Coronary artery (tissue), 2 donors: ENCODE measurements at regions not wholly inside any gene's neighbourhood (a gene's known extent, or its start where the extent isn't known, plus 50 kb on each side); places are given as distances from the start of the nearest gene placed in this dataset.
"Not testable (repeated sequence)": the region's sequence is repeated elsewhere in the genome, so short reads cannot be mapped to it uniquely, and the experiment has no call there.

Experiments used
- DNase-seq: peaks from one replicate; pipeline ENCODE4 v3.0.0-alpha.2; 2017; ENCODE audit warnings: low spot score
- H3K27ac ChIP-seq, 2 donors: fragments of 200-600 bp; sonication (generic); one replicate each; pipeline ENCODE4 v1.5.1; 2016 to 2019
- H3K4me3 ChIP-seq: fragments of 200-600 bp; sonication (generic); 2 replicates; pipeline ENCODE4 v1.5.1; 2016; ENCODE audit warnings: mild to moderate bottlenecking, moderate library complexity
- TF ChIP-seq, protein P1 (sequence below): fragments of 200-600 bp; sonication (generic); IDR thresholded peaks from one replicate; pipeline ENCODE4 v1.5.1; 2019; ENCODE audit warnings: antibody characterized with exemption

DNA sequence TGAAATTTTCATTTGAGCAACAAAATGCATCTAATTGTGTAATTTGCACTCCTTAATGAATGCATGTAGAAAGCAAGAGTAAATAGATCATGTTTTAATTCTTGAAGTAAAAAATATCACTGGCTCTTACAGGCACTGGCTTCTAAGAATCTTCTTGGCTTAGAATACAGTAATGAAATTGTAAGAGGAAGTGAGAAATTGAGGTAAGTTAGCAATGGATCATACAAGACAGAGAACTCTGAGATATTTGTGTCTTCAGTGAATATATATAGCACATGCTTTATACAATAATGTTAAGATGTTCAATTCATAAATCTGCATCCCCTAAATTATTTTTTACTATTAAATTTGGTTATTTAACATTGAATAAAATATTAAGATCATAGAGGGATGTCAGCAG, 465.0 kb downstream of the CNTN3 start:
- TF ChIP-seq, protein P1, sequence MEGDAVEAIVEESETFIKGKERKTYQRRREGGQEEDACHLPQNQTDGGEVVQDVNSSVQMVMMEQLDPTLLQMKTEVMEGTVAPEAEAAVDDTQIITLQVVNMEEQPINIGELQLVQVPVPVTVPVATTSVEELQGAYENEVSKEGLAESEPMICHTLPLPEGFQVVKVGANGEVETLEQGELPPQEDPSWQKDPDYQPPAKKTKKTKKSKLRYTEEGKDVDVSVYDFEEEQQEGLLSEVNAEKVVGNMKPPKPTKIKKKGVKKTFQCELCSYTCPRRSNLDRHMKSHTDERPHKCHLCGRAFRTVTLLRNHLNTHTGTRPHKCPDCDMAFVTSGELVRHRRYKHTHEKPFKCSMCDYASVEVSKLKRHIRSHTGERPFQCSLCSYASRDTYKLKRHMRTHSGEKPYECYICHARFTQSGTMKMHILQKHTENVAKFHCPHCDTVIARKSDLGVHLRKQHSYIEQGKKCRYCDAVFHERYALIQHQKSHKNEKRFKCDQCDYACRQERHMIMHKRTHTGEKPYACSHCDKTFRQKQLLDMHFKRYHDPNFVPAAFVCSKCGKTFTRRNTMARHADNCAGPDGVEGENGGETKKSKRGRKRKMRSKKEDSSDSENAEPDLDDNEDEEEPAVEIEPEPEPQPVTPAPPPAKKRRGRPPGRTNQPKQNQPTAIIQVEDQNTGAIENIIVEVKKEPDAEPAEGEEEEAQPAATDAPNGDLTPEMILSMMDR = no peak
- DNase-seq = no peak
- no peak overlapping the region for H3K4me3 ChIP-seq
- no peak overlapping the region for H3K27ac ChIP-seq

DNA sequence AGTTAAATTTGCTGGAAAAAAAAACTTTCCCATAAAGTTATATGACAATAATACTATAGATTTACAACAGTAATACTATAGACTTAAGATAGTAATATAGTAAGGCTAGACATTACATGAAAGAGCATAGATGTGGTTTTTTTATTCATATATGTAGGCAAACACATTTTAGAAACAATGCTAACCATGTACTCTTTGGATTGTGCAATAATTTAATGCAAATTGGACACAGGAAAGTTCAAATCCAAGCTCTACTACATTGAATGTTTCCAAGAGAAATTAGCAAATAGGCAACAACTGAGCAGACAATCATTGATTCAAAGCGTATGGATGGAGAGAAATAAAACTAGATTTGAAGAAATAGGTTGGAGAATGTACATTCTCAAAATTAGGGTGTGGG, 469.2 kb downstream of the CNTN3 start:
- TF ChIP-seq, protein P1 = no peak
- no peak for DNase-seq

DNA sequence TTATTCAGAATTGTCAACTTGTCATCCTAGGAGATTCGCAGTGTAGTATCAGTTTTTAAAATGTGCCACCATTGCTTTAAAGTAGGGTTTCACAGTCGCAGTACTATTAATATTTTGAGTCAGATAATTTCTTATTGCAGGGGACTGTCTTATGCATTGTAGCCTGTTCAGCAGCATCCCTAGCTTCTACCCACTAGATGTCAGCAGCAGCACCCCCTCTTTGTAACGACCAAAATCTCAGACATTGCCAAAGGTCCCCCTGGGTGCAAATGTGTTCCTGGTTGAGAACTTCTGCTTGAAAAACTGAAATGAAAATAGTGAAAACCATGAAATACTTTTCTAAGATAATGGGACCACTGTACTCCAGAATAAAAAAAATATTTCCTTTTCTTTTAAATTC, 474.8 kb downstream of the CNTN3 start:
- TF ChIP-seq, protein P1 = no peak
- Histone ChIP-seq H3K4me3 (no peak overlapping the region), H3K27ac (no peak overlapping the region)
- no peak for DNase-seq

More for the DNA sequence above, 469.2 kb downstream of the CNTN3 start:
- Histone ChIP-seq H3K27ac (no peak overlapping the region), H3K4me3 (no peak overlapping the region)

DNA sequence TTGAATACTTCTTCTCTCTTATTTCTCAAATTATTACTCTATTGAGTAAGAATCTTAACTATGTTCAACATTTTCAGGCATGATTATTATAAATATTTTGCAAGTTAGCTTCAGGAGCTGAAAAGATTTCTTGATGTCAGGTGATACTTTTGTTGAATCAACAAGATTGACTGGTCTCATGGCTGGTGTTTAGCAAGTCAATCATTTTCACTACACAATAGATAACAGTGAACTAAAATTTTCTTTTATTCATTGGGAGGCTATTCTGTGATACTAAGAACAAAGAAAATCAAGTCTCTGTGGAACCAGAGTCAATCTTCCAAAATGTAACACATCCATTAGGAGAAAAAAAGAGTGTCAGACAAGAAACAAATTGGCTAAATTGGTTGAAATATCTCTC, 476.7 kb downstream of the CNTN3 start:
- no peak for DNase-seq
- H3K4me3 ChIP-seq = no peak overlapping the region
- H3K27ac ChIP-seq = no peak overlapping the region
- TF ChIP-seq, protein P1 = no peak

DNA sequence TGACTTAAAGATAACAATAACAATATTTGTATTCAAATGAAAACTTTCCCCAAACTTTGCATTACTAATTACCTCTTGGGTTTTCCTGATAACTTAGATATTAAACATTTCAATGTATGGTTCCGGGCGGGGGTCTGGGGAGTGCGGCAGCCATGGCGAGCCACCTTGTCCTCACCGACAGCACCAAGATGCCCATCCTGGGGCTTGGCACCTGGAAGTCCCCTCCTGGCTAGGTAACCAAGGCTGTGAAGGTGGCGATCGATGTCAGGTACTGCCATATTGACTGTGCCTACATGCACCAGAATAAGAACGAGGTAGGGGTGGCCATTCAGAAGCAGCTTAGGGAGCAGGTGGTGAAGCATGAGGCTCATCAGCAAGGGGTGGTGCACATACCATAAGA, 478.7 kb downstream of the CNTN3 start:
- Histone ChIP-seq H3K27ac (no peak overlapping the region), H3K4me3 (no peak overlapping the region)
- TF ChIP-seq, protein P1 = no peak
- DNase-seq = no peak

DNA sequence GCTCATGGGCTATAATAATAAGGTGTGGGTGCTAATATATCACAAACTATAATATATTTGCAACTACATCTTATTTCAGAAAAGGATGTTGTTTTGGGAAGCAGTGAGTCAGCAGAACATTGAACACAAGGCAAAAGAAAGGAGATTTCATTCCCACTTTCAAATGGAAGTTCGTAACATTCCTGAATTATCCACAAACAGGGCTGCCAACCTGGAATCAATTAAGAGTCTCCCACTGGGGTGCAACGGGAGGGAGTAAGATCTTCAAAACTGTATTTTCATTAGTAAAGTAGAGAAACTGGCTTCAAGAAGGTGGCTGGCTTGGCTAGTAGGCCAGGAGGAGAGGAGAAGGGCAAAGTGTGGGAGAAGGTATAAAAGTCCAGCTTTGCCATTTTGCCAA, 479.6 kb downstream of the CNTN3 start:
- no peak overlapping the region for H3K27ac ChIP-seq

DNA sequence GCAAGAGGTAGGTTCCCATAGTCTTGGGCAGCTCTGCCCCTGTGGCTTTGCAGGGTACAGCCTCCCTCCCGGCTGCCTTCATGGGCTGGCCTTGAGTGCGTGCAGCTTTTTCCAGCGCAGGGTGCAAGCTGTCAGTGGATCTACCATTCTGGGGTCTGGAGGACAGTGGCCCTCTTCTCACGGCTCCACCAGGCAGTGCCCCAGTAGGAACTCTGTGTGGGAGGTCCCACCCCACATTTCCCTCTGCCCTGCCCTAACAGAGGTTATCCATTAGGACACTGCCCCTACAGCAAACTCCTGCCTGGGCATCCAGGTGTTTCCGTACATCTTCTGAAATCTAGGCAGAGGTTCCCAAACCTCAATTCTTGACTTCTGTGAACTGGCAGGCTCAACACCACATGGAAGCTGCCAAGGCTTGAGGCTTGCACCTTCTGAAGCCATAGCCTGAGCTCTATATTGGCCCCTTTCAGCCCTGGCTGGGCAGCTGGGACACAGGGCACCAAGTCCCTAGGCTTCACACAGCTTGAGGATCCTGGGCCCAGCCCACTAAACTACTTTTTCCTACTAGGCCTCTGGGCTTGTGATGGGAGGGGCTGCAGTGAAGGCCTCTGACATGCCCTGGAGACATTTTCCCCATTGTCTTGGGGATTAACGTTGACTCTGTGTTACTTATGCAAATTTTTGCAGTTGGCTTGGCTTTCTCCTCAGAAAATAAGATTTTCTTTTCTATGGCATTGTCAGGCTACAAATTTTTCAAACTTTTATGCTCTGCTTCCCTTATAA, 482.7 kb downstream of the CNTN3 start:
- H3K27ac ChIP-seq, DNase-seq, H3K4me3 ChIP-seq: not testable (repeated sequence)

More for the DNA sequence above, 479.6 kb downstream of the CNTN3 start:
- no peak for DNase-seq
- TF ChIP-seq, protein P1 = no peak
- no peak overlapping the region for H3K4me3 ChIP-seq
